HEK293 (cell line): ENCODE measurements at regions not wholly inside any gene's neighbourhood (a gene's known extent, or its start where the extent isn't known, plus 50 kb on each side); places are given as distances from the start of the nearest gene placed in this dataset.

Experiments
- CTCF ChIA-PET: fragments of 350-600 bp; formaldehyde crosslinking; extraction: SDS; loops from one replicate; lab custom pipeline; 2021; ENCODE audit warnings: antibody characterized with exemption; lab: Yijun Ruan, JAX
- POLR2A ChIA-PET: fragments of 300-600 bp; formaldehyde crosslinking; extraction: SDS; loops from one replicate; lab custom pipeline; 2020; ENCODE audit warnings: antibody characterized with exemption, inconsistent platforms; lab: Yijun Ruan, JAX
- H3K27ac ChIP-seq: fragments of 200-500 bp; sonication (Bioruptor generic); 2 replicates; pipeline ENCODE4 v1.5.1; 2014; ENCODE audit warnings: low read depth, low read length, control low read depth, inconsistent platforms; ENCODE audit errors: extremely low read depth
- H3K36me3 ChIP-seq, 2 experiments: fragments of 200-500 bp in 1 of 2; sonication (Bioruptor generic) in 1 of 2; 1 replicate in 1 of 2; 2 replicates in 1 of 2; pipeline ENCODE4 v1.5.1; 2014 to 2017; ENCODE audit warnings: inconsistent platforms in 2 of 2, low read length in 2 of 2; ENCODE audit not compliant: control insufficient read depth in 2 of 2, insufficient read depth in 1 of 2
- H3K4me1 ChIP-seq: fragments of 200-500 bp; sonication (Bioruptor generic); 2 replicates; pipeline ENCODE4 v1.5.1; 2014; ENCODE audit warnings: mild to moderate bottlenecking, low read length, inconsistent platforms; ENCODE audit not compliant: control insufficient read depth, insufficient read depth
- H3K4me3 ChIP-seq: 2 replicates; pipeline ENCODE4 v1.5.1; 2011; ENCODE audit warnings: low read depth, mild to moderate bottlenecking, control low read depth, low read length, moderate library complexity
- H3K9me3 ChIP-seq: fragments of 200-500 bp; sonication (Bioruptor generic); 2 replicates; pipeline ENCODE4 v1.5.1; 2014; ENCODE audit warnings: low read depth, low read length, inconsistent platforms; ENCODE audit not compliant: control insufficient read depth, insufficient read depth
- BCL11A ChIP-seq: fragments of 450-650 bp; formaldehyde crosslinking; IDR thresholded peaks from 2 replicates; pipeline ENCODE4 v1.5.1; 2016; ENCODE audit warnings: low read depth, missing biosample characterization, missing genetic modification characterization
- FEZF1 ChIP-seq: fragments of 450-650 bp; formaldehyde crosslinking; IDR thresholded peaks from 2 replicates; pipeline ENCODE4 v1.5.1; 2016; ENCODE audit warnings: missing biosample characterization, missing genetic modification characterization
- HOXC10 ChIP-seq: sonication (generic); formaldehyde crosslinking; IDR thresholded peaks from 2 replicates; pipeline ENCODE4 v1.8.1; 2023; ENCODE audit warnings: mild to moderate bottlenecking, missing genetic modification reagents
- OSR2 ChIP-seq: fragments of 450-650 bp; formaldehyde crosslinking; IDR thresholded peaks from 2 replicates; pipeline ENCODE4 v1.5.1; 2016; ENCODE audit warnings: missing biosample characterization, missing genetic modification characterization
- SCRT2 ChIP-seq: fragments of 450-650 bp; formaldehyde crosslinking; IDR thresholded peaks from 2 replicates; pipeline ENCODE4 v1.5.1; 2016; ENCODE audit warnings: missing biosample characterization, missing genetic modification characterization
- YY1 ChIP-seq: fragments of 450-650 bp; formaldehyde crosslinking; IDR thresholded peaks from 2 replicates; pipeline ENCODE4 v1.5.1; 2018; ENCODE audit warnings: missing biosample characterization, missing genetic modification characterization
- ZBTB7A ChIP-seq: fragments of 450-650 bp; formaldehyde crosslinking; IDR thresholded peaks from 2 replicates; pipeline ENCODE4 v1.5.1; 2016; ENCODE audit warnings: low read depth, missing biosample characterization, missing genetic modification characterization
- ZFP3 ChIP-seq: fragments of 450-650 bp; formaldehyde crosslinking; IDR thresholded peaks from 2 replicates; pipeline ENCODE4 v1.5.1; 2016; ENCODE audit warnings: low read depth, missing biosample characterization, missing genetic modification characterization
- ZNF214 ChIP-seq: fragments of 450-650 bp; formaldehyde crosslinking; IDR thresholded peaks from 2 replicates; pipeline ENCODE4 v1.5.1; 2017; ENCODE audit warnings: missing biosample characterization, mild to moderate bottlenecking, missing genetic modification characterization, borderline replicate concordance
- ZNF350 ChIP-seq: fragments of 450-650 bp; formaldehyde crosslinking; IDR thresholded peaks from 2 replicates; pipeline ENCODE4 v1.5.0; 2017; ENCODE audit warnings: missing biosample characterization, mild to moderate bottlenecking, missing genetic modification characterization
- ZNF529 ChIP-seq: fragments of 450-650 bp; formaldehyde crosslinking; IDR thresholded peaks from 2 replicates; pipeline ENCODE4 v1.5.1; 2017; ENCODE audit warnings: missing genetic modification characterization, missing biosample characterization; ENCODE audit not compliant: insufficient replicate concordance
- ZNF544 ChIP-seq: fragments of 450-650 bp; formaldehyde crosslinking; IDR thresholded peaks from 2 replicates; pipeline ENCODE4 v1.5.0; 2017; ENCODE audit warnings: missing biosample characterization, missing genetic modification characterization
- ZNF677 ChIP-seq: fragments of 450-650 bp; IDR thresholded peaks from 2 replicates; pipeline ENCODE4 v1.5.0; 2018; ENCODE audit warnings: missing biosample characterization, mild to moderate bottlenecking, missing genetic modification characterization, moderate library complexity
- ZNF76 ChIP-seq: fragments of 450-650 bp; formaldehyde crosslinking; IDR thresholded peaks from 2 replicates; pipeline ENCODE4; 2016; ENCODE audit warnings: low read depth, missing biosample characterization, missing genetic modification characterization, borderline replicate concordance
- ZNF785 ChIP-seq: fragments of 450-650 bp; formaldehyde crosslinking; IDR thresholded peaks from 2 replicates; pipeline ENCODE4 v1.5.1; 2016; ENCODE audit warnings: missing biosample characterization, missing genetic modification characterization
- ZNF792 ChIP-seq: fragments of 450-650 bp; formaldehyde crosslinking; IDR thresholded peaks from 2 replicates; pipeline ENCODE4 v1.5.1; 2016; ENCODE audit warnings: missing biosample characterization, missing genetic modification characterization
- TF ChIP-seq, protein P1 (sequence below): fragments of 450-650 bp; formaldehyde crosslinking; IDR thresholded peaks from 2 replicates; pipeline ENCODE4 v1.5.1; 2016; ENCODE audit warnings: missing biosample characterization, missing genetic modification characterization
- TF ChIP-seq, protein P2 (sequence below): fragments of 450-650 bp; formaldehyde crosslinking; IDR thresholded peaks from 2 replicates; pipeline ENCODE4 v1.5.1; 2016; ENCODE audit warnings: missing biosample characterization, missing genetic modification characterization
- TF ChIP-seq, protein P3 (sequence below): fragments of 450-650 bp; formaldehyde crosslinking; IDR thresholded peaks from 2 replicates; pipeline ENCODE4 v1.5.1; 2017; ENCODE audit warnings: missing biosample characterization, missing genetic modification characterization
- TF ChIP-seq, protein P4 (sequence below): fragments of 450-650 bp; formaldehyde crosslinking; conservative IDR thresholded peaks from 2 replicates; pipeline ENCODE4 v1.5.1; 2016; ENCODE audit warnings: low read depth, missing biosample characterization, missing genetic modification characterization

DNA sequence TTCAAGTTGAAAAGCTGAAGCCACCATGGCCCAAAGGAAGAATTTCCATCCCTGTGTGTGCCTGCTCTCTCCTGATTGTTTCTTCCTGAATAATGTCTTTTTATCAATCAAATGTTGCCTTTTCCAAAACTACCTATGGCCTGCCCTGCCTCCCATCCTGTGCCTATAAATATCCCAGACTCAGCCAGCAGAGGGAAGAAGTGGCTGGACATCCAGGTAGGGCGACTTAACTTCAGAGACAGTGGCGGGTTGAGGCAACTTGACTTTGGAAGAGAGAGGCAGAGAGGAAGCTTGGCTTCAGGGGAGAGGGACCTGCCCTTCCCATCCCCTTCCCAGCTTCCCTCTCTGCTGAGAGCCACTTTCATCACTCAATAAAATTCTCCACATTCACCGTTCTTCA, 133.0 kb downstream of the LCA5 start:
- ChIA-PET CTCF (interaction anchor here (1.1 kb wide), 1 partner anchor 18 kb away, joined by 3 read pairs; no protein-coding TSS in a partner anchor), POLR2A (no interaction called here)
- H3K4me1 ChIP-seq = no peaks in the 10 kb centered on the region
- H3K9me3 ChIP-seq = no peaks in the 10 kb centered on the region
- no peaks in the 10 kb centered on the region for H3K36me3 ChIP-seq
- H3K4me3 ChIP-seq = no peak overlapping the region
- H3K27ac ChIP-seq = no peak overlapping the region
- no peak for TF ChIP-seq ZNF76 (tag by site-specific recombination)

DNA sequence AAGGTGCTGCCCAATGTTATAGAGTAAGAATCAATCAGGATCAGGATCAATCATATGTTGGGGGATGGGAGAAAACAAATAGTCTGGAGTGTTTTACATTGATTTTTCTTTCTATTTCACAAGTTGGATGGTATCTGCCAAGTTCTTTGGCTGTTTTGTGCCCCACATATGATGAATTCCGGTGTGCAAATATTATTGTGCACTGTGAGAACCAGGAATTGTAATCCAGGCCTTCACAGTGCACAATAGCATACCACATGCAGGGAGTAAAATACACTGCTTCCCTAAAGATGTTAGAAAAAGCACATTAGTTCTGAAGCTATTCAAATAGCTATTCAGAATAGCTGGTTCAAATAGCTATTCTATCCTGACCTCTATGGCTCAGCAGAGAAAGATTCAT, 133.7 kb downstream of the LCA5 start:
- TF ChIP-seq ZNF529 (tag by site-specific recombination) = no peak
- TF ChIP-seq YY1 (tag by site-specific recombination) = no peak
- TF ChIP-seq BCL11A = no peak
- no peak for TF ChIP-seq ZNF350
- no peak for TF ChIP-seq ZNF544 (tag by site-specific recombination)
- TF ChIP-seq OSR2 (tag by site-specific recombination) = no peak
- no peak for TF ChIP-seq HOXC10
- no peak for TF ChIP-seq ZNF792 (tag by site-specific recombination)
- TF ChIP-seq, protein P1, sequence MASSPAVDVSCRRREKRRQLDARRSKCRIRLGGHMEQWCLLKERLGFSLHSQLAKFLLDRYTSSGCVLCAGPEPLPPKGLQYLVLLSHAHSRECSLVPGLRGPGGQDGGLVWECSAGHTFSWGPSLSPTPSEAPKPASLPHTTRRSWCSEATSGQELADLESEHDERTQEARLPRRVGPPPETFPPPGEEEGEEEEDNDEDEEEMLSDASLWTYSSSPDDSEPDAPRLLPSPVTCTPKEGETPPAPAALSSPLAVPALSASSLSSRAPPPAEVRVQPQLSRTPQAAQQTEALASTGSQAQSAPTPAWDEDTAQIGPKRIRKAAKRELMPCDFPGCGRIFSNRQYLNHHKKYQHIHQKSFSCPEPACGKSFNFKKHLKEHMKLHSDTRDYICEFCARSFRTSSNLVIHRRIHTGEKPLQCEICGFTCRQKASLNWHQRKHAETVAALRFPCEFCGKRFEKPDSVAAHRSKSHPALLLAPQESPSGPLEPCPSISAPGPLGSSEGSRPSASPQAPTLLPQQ = no peak
- TF ChIP-seq ZNF214 (tag by site-specific recombination) = no peak
- CTCF ChIA-PET = interaction anchor here (1.1 kb wide), 1 partner anchor 19 kb away, joined by 3 read pairs; no protein-coding TSS in a partner anchor
- POLR2A ChIA-PET = no interaction called here

DNA sequence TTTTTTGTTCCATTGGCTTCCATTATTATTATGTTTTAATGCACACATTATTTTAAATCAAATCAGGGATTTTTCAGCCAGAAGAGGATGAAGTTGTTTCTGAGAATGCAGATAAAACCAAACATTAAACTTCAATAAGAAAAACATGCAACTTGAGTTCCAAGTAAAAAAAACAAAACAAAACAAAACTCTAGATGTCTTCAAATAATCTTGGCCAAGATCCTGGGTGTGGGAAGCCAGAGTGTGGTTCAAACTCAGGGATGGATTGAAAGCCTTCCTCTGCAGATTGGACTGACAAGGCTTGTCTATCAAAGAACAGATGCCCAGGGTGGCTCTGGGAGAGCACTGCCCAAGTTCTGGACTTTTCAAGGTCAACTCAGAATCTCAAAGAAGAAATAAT, 134.1 kb downstream of the LCA5 start:
- Histone ChIP-seq H3K4me3 (no peak overlapping the region), H3K27ac (no peak overlapping the region)
- TF ChIP-seq SCRT2 (tag by site-specific recombination) (no peak), ZNF677 (tag by site-specific recombination) (no peak)
- TF ChIP-seq, protein P2, sequence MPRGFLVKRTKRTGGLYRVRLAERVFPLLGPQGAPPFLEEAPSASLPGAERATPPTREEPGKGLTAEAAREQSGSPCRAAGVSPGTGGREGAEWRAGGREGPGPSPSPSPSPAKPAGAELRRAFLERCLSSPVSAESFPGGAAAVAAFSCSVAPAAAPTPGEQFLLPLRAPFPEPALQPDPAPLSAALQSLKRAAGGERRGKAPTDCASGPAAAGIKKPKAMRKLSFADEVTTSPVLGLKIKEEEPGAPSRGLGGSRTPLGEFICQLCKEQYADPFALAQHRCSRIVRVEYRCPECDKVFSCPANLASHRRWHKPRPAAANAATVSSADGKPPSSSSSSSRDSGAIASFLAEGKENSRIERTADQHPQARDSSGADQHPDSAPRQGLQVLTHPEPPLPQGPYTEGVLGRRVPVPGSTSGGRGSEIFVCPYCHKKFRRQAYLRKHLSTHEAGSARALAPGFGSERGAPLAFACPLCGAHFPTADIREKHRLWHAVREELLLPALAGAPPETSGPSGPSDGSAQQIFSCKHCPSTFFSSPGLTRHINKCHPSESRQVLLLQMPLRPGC (tag by site-specific recombination) = no peak
- TF ChIP-seq, all 188 proteins: peak for 0
- ChIA-PET POLR2A (no interaction called here), CTCF (interaction anchor here (1.0 to 1.1 kb wide), 2 partner anchors 15 to 20 kb away, joined by 3 read pairs; no protein-coding TSS in a partner anchor)
- Histone ChIP-seq H3K9me3 (no peaks in the 10 kb centered on the region), H3K36me3 (no peaks in the 10 kb centered on the region), H3K4me1 (no peaks in the 10 kb centered on the region)

More for the DNA sequence above, 133.7 kb downstream of the LCA5 start:
- no peak overlapping the region for H3K4me3 ChIP-seq
- no peak overlapping the region for H3K27ac ChIP-seq
- no peaks in the 10 kb centered on the region for H3K9me3 ChIP-seq
- no peaks in the 10 kb centered on the region for H3K4me1 ChIP-seq
- H3K36me3 ChIP-seq = no peaks in the 10 kb centered on the region

DNA sequence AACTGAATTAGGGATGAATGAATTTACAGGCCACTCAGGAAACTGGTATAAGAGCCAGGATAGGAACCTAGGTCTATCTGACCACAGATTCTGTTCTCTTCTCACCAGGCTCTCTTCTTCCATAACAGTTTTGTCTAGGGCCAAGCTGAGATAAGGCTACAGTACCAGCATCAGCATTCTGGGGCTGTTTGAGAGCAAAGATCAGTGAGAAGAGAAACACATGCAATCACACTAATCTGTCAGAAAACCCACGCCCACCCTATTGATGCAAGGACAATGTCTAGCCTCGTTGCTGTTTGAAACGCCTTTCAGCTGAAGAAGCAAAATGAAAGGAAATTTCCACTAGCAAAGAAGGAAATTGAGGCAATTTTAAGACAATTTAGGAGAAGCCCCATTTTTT, 137.7 kb downstream of the LCA5 start:
- Histone ChIP-seq H3K4me3 (no peak overlapping the region), H3K4me1 (no peaks in the 10 kb centered on the region), H3K9me3 (no peaks in the 10 kb centered on the region), H3K27ac (no peak overlapping the region), H3K36me3 (no peaks in the 10 kb centered on the region)
- CTCF ChIA-PET = interaction anchor here (0.6 kb wide), 1 partner anchor 109 kb away, joined by 3 read pairs; no protein-coding TSS in a partner anchor
- POLR2A ChIA-PET = interaction anchor here (0.5 kb wide), 1 partner anchor 45 kb away, joined by 3 read pairs; no protein-coding TSS in a partner anchor
- TF ChIP-seq ZNF785 (tag by site-specific recombination) = no peak
- TF ChIP-seq ZFP3 (tag by site-specific recombination) = no peak
- TF ChIP-seq, protein P3, sequence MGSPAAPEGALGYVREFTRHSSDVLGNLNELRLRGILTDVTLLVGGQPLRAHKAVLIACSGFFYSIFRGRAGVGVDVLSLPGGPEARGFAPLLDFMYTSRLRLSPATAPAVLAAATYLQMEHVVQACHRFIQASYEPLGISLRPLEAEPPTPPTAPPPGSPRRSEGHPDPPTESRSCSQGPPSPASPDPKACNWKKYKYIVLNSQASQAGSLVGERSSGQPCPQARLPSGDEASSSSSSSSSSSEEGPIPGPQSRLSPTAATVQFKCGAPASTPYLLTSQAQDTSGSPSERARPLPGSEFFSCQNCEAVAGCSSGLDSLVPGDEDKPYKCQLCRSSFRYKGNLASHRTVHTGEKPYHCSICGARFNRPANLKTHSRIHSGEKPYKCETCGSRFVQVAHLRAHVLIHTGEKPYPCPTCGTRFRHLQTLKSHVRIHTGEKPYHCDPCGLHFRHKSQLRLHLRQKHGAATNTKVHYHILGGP (tag by site-specific recombination) = no peak
- TF ChIP-seq ZBTB7A (tag by site-specific recombination) = no peak
- no peak for TF ChIP-seq FEZF1
- TF ChIP-seq, protein P4, sequence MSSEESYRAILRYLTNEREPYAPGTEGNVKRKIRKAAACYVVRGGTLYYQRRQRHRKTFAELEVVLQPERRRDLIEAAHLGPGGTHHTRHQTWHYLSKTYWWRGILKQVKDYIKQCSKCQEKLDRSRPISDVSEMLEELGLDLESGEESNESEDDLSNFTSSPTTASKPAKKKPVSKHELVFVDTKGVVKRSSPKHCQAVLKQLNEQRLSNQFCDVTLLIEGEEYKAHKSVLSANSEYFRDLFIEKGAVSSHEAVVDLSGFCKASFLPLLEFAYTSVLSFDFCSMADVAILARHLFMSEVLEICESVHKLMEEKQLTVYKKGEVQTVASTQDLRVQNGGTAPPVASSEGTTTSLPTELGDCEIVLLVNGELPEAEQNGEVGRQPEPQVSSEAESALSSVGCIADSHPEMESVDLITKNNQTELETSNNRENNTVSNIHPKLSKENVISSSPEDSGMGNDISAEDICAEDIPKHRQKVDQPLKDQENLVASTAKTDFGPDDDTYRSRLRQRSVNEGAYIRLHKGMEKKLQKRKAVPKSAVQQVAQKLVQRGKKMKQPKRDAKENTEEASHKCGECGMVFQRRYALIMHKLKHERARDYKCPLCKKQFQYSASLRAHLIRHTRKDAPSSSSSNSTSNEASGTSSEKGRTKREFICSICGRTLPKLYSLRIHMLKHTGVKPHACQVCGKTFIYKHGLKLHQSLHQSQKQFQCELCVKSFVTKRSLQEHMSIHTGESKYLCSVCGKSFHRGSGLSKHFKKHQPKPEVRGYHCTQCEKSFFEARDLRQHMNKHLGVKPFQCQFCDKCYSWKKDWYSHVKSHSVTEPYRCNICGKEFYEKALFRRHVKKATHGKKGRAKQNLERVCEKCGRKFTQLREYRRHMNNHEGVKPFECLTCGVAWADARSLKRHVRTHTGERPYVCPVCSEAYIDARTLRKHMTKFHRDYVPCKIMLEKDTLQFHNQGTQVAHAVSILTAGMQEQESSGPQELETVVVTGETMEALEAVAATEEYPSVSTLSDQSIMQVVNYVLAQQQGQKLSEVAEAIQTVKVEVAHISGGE = no peak
